KMS-11 (cell line): ENCODE measurements at regions not wholly inside any gene's neighbourhood (a gene's known extent, or its start where the extent isn't known, plus 50 kb on each side); places are given as distances from the start of the nearest gene placed in this dataset.

Experiments used
- H2AFZ ChIP-seq: fragments of 200-600 bp; sonication (generic); 2 replicates; pipeline ENCODE4 v1.6.1; 2016; ENCODE audit warnings: antibody characterized with exemption, mixed run types, low read depth
- H3K27ac ChIP-seq: fragments of 200-600 bp; sonication (generic); 2 replicates; pipeline ENCODE4 v1.6.1; 2016; ENCODE audit warnings: mild to moderate bottlenecking, mixed run types
- H3K27me3 ChIP-seq: fragments of 200-600 bp; sonication (generic); 2 replicates; pipeline ENCODE4 v1.6.1; 2017; ENCODE audit warnings: mild to moderate bottlenecking, low read depth, mixed run types, moderate library complexity; ENCODE audit not compliant: insufficient read depth
- H3K36me3 ChIP-seq: fragments of 200-600 bp; sonication (generic); 2 replicates; pipeline ENCODE4 v1.6.1; 2017; ENCODE audit warnings: mild to moderate bottlenecking, mixed run types; ENCODE audit not compliant: insufficient read depth
- H3K4me1 ChIP-seq: fragments of 200-600 bp; sonication (generic); 2 replicates; pipeline ENCODE4 v1.6.1; 2016; ENCODE audit warnings: mild to moderate bottlenecking, low read depth, mixed run types; ENCODE audit not compliant: poor library complexity, severe bottlenecking
- H3K4me2 ChIP-seq: fragments of 200-600 bp; sonication (generic); 2 replicates; pipeline ENCODE4 v1.7.0; 2016; ENCODE audit warnings: mild to moderate bottlenecking, mixed run types
- H3K4me3 ChIP-seq: fragments of 200-600 bp; sonication (generic); IDR thresholded peaks from 2 replicates; pipeline ENCODE4 v1.6.1; 2017; ENCODE audit warnings: low read depth, low read length, mixed read lengths; ENCODE audit not compliant: insufficient read depth
- H3K79me2 ChIP-seq: fragments of 200-600 bp; sonication (generic); 2 replicates; pipeline ENCODE4 v1.6.1; 2016; ENCODE audit warnings: low read depth, mixed run types; ENCODE audit not compliant: insufficient read depth
- H3K9ac ChIP-seq: fragments of 200-600 bp; sonication (generic); 2 replicates; pipeline ENCODE4 v1.6.1; 2016; ENCODE audit warnings: mild to moderate bottlenecking, mixed run types
- H4K20me1 ChIP-seq: fragments of 200-600 bp; sonication (generic); 2 replicates; pipeline ENCODE4 v1.6.1; 2016; ENCODE audit warnings: mild to moderate bottlenecking, mixed run types; ENCODE audit not compliant: insufficient read depth
- TF ChIP-seq, protein P1 (sequence below): fragments of 200-600 bp; sonication (generic); conservative IDR thresholded peaks from 2 replicates; pipeline ENCODE4 v1.6.1; 2017; ENCODE audit warnings: low read depth, mild to moderate bottlenecking, antibody characterized with exemption, low read length, moderate library complexity, mixed read lengths

DNA sequence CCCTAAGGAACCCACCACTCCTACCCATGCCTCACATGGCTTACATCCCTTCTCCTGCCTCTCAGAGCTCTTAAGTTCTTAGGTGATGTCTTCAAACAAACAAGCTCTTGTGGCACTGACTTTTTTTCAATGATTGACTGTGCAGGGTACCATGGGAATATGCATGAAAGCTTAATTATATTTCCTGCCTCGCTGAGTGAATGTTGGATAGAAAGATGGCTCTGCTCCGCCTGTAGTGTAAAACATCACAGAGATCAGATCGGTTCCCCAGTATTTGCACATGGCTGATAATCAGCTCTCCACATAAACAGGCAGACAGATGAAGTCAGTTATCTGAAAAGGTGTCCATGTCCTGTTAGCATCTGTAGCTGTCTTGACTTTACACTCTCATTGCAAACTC is 820.8 kb downstream of the TDRD15 start:
- H3K4me2 ChIP-seq: no peak overlapping the region
- H3K36me3 ChIP-seq: no peaks in the 10 kb centered on the region
- no peak overlapping the region for H3K4me3 ChIP-seq
- TF ChIP-seq, protein P1, sequence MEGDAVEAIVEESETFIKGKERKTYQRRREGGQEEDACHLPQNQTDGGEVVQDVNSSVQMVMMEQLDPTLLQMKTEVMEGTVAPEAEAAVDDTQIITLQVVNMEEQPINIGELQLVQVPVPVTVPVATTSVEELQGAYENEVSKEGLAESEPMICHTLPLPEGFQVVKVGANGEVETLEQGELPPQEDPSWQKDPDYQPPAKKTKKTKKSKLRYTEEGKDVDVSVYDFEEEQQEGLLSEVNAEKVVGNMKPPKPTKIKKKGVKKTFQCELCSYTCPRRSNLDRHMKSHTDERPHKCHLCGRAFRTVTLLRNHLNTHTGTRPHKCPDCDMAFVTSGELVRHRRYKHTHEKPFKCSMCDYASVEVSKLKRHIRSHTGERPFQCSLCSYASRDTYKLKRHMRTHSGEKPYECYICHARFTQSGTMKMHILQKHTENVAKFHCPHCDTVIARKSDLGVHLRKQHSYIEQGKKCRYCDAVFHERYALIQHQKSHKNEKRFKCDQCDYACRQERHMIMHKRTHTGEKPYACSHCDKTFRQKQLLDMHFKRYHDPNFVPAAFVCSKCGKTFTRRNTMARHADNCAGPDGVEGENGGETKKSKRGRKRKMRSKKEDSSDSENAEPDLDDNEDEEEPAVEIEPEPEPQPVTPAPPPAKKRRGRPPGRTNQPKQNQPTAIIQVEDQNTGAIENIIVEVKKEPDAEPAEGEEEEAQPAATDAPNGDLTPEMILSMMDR: no peak
- H2AFZ ChIP-seq: no peak overlapping the region
- H3K27me3 ChIP-seq: no peaks in the 10 kb centered on the region
- H3K4me1 ChIP-seq: no peaks in the 10 kb centered on the region
- H4K20me1 ChIP-seq: no peaks in the 10 kb centered on the region
- H3K79me2 ChIP-seq: no peaks in the 10 kb centered on the region
- no peak overlapping the region for H3K9ac ChIP-seq
- no peak overlapping the region for H3K27ac ChIP-seq

DNA sequence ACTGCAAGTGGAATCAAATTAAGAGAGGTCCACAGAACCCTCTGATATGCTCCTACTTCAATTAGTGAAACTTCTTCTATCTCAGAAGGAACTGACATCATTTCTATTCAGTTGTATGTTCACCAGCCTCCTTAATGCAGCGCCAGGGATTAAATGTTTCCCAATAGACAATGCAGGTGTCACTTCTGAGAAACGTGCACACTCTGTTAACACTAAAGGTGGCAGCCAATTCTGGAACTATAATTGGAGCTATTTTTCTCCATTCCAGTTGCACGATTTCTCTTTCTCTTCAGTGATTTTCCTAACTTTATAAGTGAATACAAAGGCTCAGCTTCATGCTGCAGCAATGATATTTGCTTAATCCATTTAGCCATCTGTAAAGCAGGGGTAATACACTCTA is 821.9 kb downstream of the TDRD15 start:
- no peaks in the 10 kb centered on the region for H4K20me1 ChIP-seq
- no peaks in the 10 kb centered on the region for H3K79me2 ChIP-seq
- H3K4me2 ChIP-seq: no peak overlapping the region
- no peak overlapping the region for H3K4me3 ChIP-seq
- no peak overlapping the region for H3K9ac ChIP-seq
- H3K27me3 ChIP-seq: no peaks in the 10 kb centered on the region
- no peak overlapping the region for H3K27ac ChIP-seq
- H2AFZ ChIP-seq: no peak overlapping the region
- TF ChIP-seq, protein P1: no peak
- H3K36me3 ChIP-seq: no peaks in the 10 kb centered on the region
- H3K4me1 ChIP-seq: no peaks in the 10 kb centered on the region

DNA sequence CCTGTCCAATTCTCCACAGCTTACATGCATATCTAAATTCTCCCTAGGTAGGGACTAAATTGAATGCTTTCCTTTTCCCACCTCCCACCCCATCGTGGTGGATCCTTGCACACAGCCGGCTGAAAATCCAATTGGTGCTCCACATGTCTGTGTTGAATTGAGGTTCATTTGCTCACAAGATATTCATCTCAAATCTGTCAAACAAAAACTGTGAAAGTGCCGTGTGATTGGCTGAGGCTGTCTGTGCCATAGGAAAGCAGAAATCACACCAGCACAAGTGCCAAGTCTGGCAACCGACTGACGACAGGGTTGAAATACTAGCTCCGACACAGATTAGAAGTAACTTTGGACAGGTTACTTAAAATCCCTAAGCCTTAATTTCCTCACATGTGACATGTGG is 823.3 kb downstream of the TDRD15 start:
- Histone ChIP-seq H2AFZ (no peak overlapping the region), H3K27me3 (no peaks in the 10 kb centered on the region), H3K4me3 (no peak overlapping the region), H3K4me1 (no peaks in the 10 kb centered on the region), H4K20me1 (no peaks in the 10 kb centered on the region), H3K9ac (no peak overlapping the region), H3K79me2 (no peaks in the 10 kb centered on the region), H3K4me2 (no peak overlapping the region), H3K27ac (no peak overlapping the region), H3K36me3 (no peaks in the 10 kb centered on the region)
- TF ChIP-seq, protein P1: no peak

DNA sequence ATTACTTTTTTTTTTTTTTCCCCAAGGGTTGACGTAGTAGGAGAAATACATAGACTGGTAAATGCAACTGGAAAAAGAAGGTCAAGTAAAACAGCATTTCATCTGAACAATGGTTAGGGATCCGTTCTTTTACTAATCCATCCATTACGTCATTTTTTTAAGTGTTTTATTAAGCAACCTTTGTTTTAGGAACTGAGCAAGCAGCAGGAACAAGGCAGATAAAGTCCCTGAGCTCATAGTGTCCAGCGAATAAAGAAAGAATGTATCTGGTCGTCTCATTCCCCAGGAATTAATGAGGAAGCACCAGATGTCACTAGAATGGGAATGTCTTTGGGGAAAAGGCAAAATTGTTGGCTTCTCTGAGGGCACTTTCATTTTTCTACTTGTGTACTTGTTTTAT is 842.4 kb downstream of the TDRD15 start:
- H3K27me3 ChIP-seq: no peaks in the 10 kb centered on the region
- no peaks in the 10 kb centered on the region for H3K4me1 ChIP-seq
- no peak overlapping the region for H3K9ac ChIP-seq
- no peaks in the 10 kb centered on the region for H3K36me3 ChIP-seq
- TF ChIP-seq, protein P1: no peak
- no peak overlapping the region for H2AFZ ChIP-seq
- no peaks in the 10 kb centered on the region for H4K20me1 ChIP-seq
- no peaks in the 10 kb centered on the region for H3K79me2 ChIP-seq
- no peak overlapping the region for H3K4me3 ChIP-seq
- H3K4me2 ChIP-seq: no peak overlapping the region
- H3K27ac ChIP-seq: no peak overlapping the region

DNA sequence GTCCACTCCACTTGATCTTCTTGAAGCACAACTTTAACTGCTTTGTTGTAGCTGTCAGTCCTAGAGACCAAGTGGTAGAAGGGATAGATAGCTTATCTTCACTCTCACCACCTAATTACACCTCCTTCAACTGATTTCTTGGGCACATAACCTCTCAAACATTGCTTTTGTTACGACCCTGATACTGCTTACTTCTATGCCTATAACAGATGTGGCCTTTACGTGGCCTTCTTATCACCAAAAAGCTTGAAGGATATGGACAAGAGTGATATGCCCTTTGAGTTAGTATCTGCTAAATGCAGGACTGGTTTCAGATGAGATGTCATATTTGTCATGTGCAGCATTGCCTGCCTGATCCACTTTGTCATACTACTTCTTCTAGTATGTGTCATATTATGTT is 847.2 kb downstream of the TDRD15 start:
- Histone ChIP-seq H3K4me1 (no peaks in the 10 kb centered on the region), H3K9ac (no peak overlapping the region), H3K27ac (no peak overlapping the region), H3K4me3 (no peak overlapping the region), H3K36me3 (no peaks in the 10 kb centered on the region), H2AFZ (no peak overlapping the region), H3K27me3 (no peaks in the 10 kb centered on the region), H4K20me1 (no peaks in the 10 kb centered on the region), H3K79me2 (no peaks in the 10 kb centered on the region), H3K4me2 (no peak overlapping the region)
- TF ChIP-seq, protein P1: no peak
